Fibroblast of villous mesenchyme (primary cell): ENCODE measurements at regions not wholly inside any gene's neighbourhood (a gene's known extent, or its start where the extent isn't known, plus 50 kb on each side); places are given as distances from the start of the nearest gene placed in this dataset.

ENCODE experiments used
- DNase-seq: peaks from one replicate; pipeline ENCODE4 v3.0.0-alpha.2; 2010; ENCODE audit warnings: low read depth
- H3K4me3 ChIP-seq: 2 replicates; pipeline ENCODE4 v1.5.1; 2011; ENCODE audit warnings: low read depth, mild to moderate bottlenecking, low read length
- TF ChIP-seq, protein P1 (sequence below): IDR thresholded peaks from 2 replicates; pipeline ENCODE4 v1.5.1; 2012; ENCODE audit warnings: low read depth, mild to moderate bottlenecking, low read length; ENCODE audit not compliant: insufficient read depth

DNA sequence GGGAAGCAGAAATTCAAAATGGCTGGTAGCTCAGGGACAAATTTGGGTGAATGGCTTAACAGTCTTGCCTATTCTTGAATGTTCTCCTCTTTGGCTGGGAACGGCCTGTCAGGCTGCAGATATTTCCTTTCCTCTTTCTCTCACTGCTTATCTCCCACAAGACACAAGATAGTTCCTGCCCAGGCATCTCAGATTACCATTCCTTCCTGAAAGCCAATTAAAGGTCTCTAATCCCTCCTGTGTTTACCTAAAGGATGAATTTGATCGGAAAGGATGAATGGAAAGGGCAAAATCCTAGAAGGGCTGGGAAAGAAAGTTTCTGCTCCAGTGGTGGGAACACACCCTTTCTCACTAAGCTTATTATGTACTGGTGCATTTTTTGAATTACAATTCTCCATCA lies 95.9 kb upstream of the JAG1 start:
- DNase-seq = no peak
- TF ChIP-seq, protein P1, sequence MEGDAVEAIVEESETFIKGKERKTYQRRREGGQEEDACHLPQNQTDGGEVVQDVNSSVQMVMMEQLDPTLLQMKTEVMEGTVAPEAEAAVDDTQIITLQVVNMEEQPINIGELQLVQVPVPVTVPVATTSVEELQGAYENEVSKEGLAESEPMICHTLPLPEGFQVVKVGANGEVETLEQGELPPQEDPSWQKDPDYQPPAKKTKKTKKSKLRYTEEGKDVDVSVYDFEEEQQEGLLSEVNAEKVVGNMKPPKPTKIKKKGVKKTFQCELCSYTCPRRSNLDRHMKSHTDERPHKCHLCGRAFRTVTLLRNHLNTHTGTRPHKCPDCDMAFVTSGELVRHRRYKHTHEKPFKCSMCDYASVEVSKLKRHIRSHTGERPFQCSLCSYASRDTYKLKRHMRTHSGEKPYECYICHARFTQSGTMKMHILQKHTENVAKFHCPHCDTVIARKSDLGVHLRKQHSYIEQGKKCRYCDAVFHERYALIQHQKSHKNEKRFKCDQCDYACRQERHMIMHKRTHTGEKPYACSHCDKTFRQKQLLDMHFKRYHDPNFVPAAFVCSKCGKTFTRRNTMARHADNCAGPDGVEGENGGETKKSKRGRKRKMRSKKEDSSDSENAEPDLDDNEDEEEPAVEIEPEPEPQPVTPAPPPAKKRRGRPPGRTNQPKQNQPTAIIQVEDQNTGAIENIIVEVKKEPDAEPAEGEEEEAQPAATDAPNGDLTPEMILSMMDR = no peak

DNA sequence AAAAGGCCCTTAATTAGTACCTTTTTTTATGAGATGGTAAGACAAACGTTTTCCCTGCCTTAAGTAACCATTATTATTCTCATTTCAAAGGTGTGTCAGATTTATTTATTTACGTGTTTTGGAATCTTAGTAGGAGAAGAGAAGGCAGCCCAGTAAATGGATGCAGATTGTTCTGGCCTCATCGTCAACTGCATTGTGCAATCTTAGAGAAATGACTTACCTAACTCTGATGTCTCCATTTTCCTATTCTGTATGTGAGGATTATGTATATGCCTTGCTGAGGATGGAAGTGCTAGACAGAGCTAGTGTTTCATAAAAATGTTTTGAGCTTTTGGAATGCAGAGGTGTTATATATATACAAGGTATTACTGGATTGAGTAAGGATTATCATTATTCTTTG lies 97.0 kb upstream of the JAG1 start:
- no peak overlapping the region for H3K4me3 ChIP-seq
- TF ChIP-seq, protein P1 = no peak
- no peak for DNase-seq

More for the DNA sequence above, 95.9 kb upstream of the JAG1 start:
- no peak overlapping the region for H3K4me3 ChIP-seq

DNA sequence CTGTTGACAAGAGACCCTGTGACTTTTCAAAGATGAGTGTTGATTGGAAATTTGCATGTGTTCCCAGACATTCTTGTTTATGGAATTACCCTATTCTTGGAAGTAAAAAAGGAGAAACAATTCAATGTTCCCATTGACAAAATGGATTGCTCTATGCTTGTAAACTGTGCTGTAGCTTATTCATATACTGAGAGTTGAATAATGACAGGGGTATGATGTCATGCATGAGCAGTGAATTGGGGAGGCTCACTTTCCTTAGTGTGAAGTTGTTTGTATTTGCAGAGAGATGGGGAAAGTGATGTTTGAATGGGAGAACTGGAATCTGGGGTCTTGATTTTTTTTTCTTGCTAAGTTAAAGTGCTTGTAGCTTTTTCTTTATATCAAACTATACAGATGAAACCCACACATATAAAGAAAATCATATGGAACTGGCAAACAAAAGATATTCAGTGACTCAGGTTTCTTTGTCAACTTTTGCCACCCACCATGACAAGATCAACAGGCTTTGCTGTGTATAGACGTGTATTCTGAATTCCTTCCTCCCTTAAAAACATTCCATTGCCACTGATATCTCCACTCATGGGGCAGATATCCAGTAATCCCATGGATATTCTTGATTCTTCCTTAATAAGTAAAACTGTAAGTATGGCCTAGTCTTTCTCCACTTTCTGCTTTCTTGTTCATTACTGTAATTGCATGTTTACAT lies 97.8 kb upstream of the JAG1 start:
- DNase-seq = no peak
- TF ChIP-seq, protein P1 = no peak

DNA sequence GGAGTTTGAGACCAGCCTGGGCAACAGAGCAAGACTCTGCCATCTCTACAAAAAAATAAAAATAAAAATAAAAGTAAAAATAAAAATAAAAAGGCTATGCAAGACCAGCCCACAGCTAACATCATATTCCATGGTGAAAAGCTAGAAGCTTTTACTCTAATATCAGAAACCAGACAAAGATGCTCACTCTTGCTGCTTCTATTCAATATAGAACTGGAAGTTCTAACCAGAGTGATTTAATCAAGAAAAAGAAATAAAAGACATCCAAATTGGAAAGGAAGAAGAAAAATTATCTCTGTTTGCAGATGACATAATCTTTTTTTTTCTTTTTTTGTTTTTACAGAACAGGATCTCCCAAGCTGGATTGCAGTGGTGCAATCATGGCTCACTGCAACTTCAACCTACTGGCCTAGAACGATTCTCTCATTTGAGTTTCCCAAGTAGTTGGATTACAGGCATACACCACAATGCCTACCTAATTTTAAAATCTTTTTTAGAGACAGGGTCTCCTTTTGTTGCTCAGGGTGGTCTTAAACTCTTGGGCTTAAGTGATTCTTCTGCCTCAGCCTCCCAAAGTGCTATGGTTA lies 100.7 kb upstream of the JAG1 start:
- DNase-seq = no peak
- no peak overlapping the region for H3K4me3 ChIP-seq
- TF ChIP-seq, protein P1 = no peak

More for the DNA sequence above, 97.8 kb upstream of the JAG1 start:
- H3K4me3 ChIP-seq = no peak overlapping the region

DNA sequence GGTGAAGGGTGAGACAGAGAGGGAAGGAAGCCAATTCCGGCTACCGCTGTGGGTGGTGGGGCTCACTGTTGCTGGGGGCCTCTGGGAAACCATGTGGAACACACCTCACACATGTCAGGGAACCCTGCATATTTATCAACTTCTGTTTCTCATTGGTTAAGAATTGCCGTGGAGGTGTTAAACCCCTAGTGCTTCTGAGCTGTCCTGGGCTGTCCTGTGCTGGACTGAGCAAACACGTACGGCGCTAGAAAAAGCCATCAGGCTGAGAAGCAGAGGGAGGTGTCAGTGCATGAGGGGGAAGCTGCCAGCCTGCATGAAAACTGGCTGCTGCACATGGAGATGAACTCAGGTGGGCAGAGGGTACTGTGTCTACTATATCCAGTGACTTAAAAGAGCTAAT lies 103.9 kb upstream of the JAG1 start:
- DNase-seq = no peak
- no peak overlapping the region for H3K4me3 ChIP-seq
- TF ChIP-seq, protein P1 = no peak

DNA sequence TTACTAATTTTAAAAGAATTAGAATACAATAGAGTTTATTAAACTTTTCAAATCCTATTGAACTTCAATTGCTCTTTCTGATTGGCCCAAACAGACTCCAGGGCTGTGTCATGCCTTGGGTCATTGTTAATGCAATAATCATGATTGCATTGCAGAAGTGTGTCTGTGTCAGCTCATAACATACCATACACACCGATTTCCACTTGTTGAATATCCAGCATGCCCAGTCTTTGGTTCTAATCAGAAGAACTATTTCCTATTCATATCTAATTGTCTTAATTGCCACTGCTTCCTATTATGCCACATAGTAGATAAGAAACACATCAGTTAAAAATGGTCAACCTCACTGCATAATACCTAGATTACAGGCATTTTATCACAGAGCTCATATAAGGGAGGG lies 106.1 kb upstream of the JAG1 start:
- DNase-seq = no peak
- TF ChIP-seq, protein P1 = no peak
- no peak overlapping the region for H3K4me3 ChIP-seq
